Left ventricle myocardium superior (tissue), 1 donor: ENCODE measurements at regions not wholly inside any gene's neighbourhood (a gene's known extent, or its start where the extent isn't known, plus 50 kb on each side); places are given as distances from the start of the nearest gene placed in this dataset.
A peak's percentile ranks its signal among the peaks of the same experiment; 100 is the strongest.
"Not testable (repeated sequence)": the region's sequence is repeated elsewhere in the genome, so short reads cannot be mapped to it uniquely, and the experiment has no call there.

Source experiments
- ATAC-seq: fragments of 200-7000 bp; cut with Tn5 transposase; one replicate; pipeline ENCODE4 v1.9.1; 2020; ENCODE audit warnings: mild to moderate bottlenecking, moderate library complexity
- DNase-seq: peaks from one replicate; pipeline ENCODE4 v3.0.0-alpha.2; 2020
- intact Hi-C: fragments of 100-400 bp; cut with micrococcal nuclease; formaldehyde crosslinking; loops from one replicate; pipeline ENCODE4 v1.11.0; 2022
- donor health status: DM: no; HTN: yes; CAD: no; lungs with severe emphysema.

- DNase-seq = no peak
- intact Hi-C loops = no loop called here
- no peak for ATAC-seq
Measured at GRCh38 chr10:30743586-30743985, 114.0 kb upstream of the LYZL2 start.

- DNase-seq (no peak), ATAC-seq (no peak)
- intact Hi-C loops = no loop called here
Measured at GRCh38 chr10:30742471-30742870, 112.9 kb upstream of the LYZL2 start.

GRCh38 chr10:30740774-30741173 is 111.2 kb upstream of the LYZL2 start:
- DNase-seq, ATAC-seq, intact Hi-C loops: not testable (repeated sequence)

GRCh38 chr10:30738416-30738815 is 108.9 kb upstream of the LYZL2 start:
- DNase-seq = no peak
- intact Hi-C loops = no loop called here
- no peak for ATAC-seq

- no peak for ATAC-seq
- intact Hi-C loops = no loop called here
- no peak for DNase-seq
Measured at GRCh38 chr10:30737931-30738391, 108.4 kb upstream of the LYZL2 start.

- intact Hi-C loops = no loop called here
- ATAC-seq (peak; percentile 73), DNase-seq (no peak)
Measured at GRCh38 chr10:30736685-30737232, 107.2 kb upstream of the LYZL2 start.

- ATAC-seq (no peak), DNase-seq (no peak)
- intact Hi-C loops = no loop called here
Measured at GRCh38 chr10:30734901-30735300, 105.3 kb upstream of the LYZL2 start.

GRCh38 chr10:30732671-30733070 is 103.1 kb upstream of the LYZL2 start:
- intact Hi-C loops = no loop called here
- DNase-seq = no peak
- no peak for ATAC-seq

GRCh38 chr10:30731963-30732362 is 102.4 kb upstream of the LYZL2 start:
- intact Hi-C loops = no loop called here
- ATAC-seq (no peak), DNase-seq (no peak)

GRCh38 chr10:30730306-30730705 is 100.8 kb upstream of the LYZL2 start:
- intact Hi-C loops = no loop called here
- ATAC-seq (no peak), DNase-seq (no peak)

- DNase-seq (no peak), ATAC-seq (no peak)
- intact Hi-C loops = no loop called here
Measured at GRCh38 chr10:30728766-30729165, 99.2 kb upstream of the LYZL2 start.

GRCh38 chr10:30728127-30728526 is 98.6 kb upstream of the LYZL2 start:
- no peak for ATAC-seq
- DNase-seq = no peak
- intact Hi-C loops = no loop called here

- intact Hi-C loops = no loop called here
- DNase-seq (no peak), ATAC-seq (no peak)
Measured at GRCh38 chr10:30727524-30727923, 98.0 kb upstream of the LYZL2 start.

- ATAC-seq (peak; percentile 96), DNase-seq (peak; percentile 90)
- intact Hi-C loops = not testable (repeated sequence)
Measured at GRCh38 chr10:30726783-30727414, 97.3 kb upstream of the LYZL2 start.

- ATAC-seq (no peak), DNase-seq (no peak)
- intact Hi-C loops = no loop called here
Measured at GRCh38 chr10:30725661-30726060, 96.1 kb upstream of the LYZL2 start.

- ATAC-seq = no peak
- intact Hi-C loops = no loop called here
- no peak for DNase-seq
Measured at GRCh38 chr10:30724296-30724695, 94.7 kb upstream of the LYZL2 start.

- intact Hi-C loops = no loop called here
- DNase-seq (no peak), ATAC-seq (no peak)
Measured at GRCh38 chr10:30722956-30723620, 93.5 kb upstream of the LYZL2 start.

- no peak for ATAC-seq
- intact Hi-C loops = no loop called here
- DNase-seq = no peak
Measured at GRCh38 chr10:30719832-30720231, 90.3 kb upstream of the LYZL2 start.

GRCh38 chr10:30709700-30710358 is 80.3 kb upstream of the LYZL2 start:
- intact Hi-C loops = no loop called here
- DNase-seq (no peak), ATAC-seq (peak; percentile 21)

- intact Hi-C loops = no loop called here
- ATAC-seq = no peak
Measured at GRCh38 chr10:30709229-30709628, 79.7 kb upstream of the LYZL2 start.

More at GRCh38 chr10:30709229-30709628, 79.7 kb upstream of the LYZL2 start:
- no peak for DNase-seq
